Suppressor macrophage (primary cell): ENCODE measurements at regions not wholly inside any gene's neighbourhood (a gene's known extent, or its start where the extent isn't known, plus 50 kb on each side); places are given as distances from the start of the nearest gene placed in this dataset.
A peak's percentile ranks its signal among the peaks of the same experiment; 100 is the strongest.
"Not testable (repeated sequence)": the region's sequence is repeated elsewhere in the genome, so short reads cannot be mapped to it uniquely, and the experiment has no call there.

Experiments
- DNase-seq, 4 experiments: peaks; one replicate each; pipeline ENCODE4 v3.0.0-alpha.2; 2020 to 2022

DNA sequence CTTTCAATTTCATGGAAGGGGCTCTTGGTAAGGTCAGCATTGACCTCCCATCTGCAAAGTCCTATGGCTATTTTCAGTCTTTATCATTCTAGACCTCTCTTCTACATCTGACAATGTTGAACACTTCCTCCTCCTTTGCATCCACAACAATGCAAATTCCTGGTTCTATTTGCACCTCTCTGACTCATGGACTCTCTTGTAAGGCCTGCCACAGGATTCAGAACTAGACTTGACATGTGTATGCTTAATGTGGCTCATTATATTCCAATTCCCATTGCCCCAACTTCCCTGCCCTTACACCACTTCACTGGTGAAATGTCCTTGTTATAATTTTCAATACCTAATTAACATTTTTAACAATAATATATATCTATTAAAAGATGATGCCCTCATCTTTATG, 314.3 kb upstream of the FGF13 start:
- DNase-seq: no peak

DNA sequence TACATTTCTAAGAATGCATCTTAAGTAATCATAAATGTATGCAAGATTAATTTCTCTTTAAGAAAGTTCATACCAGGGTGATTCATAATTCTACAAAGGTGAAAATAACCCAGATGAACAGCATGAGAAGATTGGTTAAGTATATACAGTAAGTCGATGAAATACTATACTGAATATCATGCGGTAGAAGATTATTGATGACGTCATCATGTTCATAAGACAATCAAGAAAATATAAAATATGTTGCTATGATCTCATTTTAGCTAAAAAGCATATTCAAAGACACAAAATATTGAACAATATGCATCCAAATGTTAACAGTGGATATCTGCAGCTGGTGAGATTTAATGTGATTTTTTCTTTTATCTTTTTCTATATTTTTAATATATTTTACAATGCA, 312.0 kb upstream of the FGF13 start:
- no peak for DNase-seq

DNA sequence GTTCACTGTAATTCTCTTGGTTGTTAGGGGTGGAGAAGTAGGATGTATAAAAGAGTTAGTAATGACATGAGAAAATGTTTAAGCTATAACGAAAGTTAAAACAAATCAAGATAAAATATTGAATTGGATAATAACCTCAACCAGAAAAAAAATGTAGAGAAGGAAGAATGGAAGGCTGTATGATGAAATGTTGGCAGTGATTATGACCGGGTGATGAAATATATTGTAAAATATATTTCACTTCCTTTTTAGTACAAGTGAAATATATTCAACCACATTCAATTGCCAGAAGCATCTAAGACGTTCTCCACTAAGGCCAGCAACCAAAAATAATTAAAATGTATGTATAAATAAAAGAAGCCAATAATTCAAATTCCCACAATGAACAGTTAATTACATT, 309.3 kb upstream of the FGF13 start:
- peak in 2 of 4 experiments; percentile 47 to 59 for DNase-seq

DNA sequence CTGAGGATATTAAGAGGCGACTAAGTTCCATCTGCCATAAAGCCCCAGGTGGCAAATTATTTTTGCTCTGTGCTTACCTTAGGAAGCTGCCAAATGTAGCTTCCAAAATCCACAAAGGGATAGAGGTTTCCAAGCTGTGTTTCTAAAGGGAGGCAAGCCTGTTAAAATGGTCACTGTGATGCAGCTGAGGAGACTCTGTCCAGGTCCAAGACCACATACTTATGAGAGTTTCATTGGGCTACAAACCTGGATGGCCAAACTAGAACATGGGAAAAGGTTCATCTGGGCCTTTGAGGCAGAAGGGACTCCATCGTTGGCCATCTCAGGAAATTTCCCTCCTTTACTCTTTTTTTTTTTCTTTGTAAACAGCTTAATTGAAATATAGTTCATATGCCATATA, 306.9 kb upstream of the FGF13 start:
- DNase-seq: no peak

DNA sequence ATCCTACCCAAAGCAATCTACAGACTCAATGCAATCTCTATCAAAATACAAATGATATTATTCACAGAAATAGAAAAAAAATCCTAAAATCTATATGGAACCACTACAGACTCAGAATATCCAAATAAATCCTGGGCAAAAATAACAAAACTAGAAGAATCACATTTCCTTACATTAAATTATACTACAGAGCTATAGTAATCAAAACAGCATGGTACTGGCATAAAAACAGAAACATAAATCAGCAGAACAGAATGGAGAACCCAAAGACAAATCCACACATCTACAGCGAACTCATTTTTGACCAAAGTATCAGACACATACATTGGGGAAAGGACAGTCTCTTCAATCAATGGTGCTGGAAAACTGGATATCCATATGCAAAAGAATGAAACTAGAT, 304.1 kb upstream of the FGF13 start:
- no peak for DNase-seq

DNA sequence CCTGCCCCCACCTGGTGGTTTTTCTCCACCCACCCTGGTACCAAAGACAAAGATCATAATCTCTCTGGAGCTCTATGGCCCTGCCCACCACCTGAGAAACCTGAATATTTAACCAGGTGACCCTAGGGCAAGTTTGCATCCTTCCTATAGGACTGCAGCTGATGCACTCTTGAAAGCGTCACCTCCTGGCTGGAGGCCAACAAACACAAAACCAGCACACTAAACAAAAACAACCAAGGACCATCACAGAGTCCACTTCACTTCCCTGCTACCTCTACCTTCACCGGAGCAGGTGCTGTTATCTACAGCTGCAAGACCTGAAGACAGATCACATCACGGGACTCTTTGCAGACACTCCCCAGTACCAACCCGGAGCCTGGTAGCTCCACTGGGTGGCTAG, 296.7 kb upstream of the FGF13 start:
- no peak for DNase-seq

DNA sequence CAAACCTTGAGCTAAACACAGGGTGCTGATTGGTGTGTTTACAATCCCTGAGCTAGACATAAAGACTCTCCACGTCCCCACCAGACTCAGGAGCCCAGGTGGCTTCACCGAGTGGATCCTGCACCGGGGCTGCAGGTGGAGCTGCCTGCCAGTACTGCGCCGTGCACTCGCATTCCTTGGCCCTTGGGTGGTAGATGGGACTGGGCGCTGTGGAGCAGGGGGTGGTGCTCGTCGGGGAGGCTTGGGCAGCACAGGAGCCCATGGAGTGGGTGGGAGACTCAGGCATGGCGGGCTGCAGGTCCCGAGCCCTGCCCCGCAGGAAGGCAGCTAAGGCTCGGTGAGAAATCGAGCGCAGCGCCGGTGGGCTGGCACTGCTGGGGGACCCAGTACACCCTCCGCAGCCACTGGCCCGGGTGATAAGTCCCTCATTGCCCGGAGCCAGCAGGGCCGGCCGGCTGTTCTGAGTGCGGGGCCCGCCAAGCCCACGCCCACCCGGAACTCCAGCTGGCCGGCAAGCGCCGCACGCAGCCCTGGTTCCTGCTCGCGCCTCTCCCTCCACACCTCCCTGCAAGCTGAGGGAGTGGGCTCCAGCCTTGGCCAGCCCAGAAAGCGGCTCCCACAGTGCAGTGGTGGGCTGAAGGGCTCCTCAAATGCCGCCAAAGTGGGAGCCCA, 292.5 kb upstream of the FGF13 start:
- not testable (repeated sequence) for DNase-seq

DNA sequence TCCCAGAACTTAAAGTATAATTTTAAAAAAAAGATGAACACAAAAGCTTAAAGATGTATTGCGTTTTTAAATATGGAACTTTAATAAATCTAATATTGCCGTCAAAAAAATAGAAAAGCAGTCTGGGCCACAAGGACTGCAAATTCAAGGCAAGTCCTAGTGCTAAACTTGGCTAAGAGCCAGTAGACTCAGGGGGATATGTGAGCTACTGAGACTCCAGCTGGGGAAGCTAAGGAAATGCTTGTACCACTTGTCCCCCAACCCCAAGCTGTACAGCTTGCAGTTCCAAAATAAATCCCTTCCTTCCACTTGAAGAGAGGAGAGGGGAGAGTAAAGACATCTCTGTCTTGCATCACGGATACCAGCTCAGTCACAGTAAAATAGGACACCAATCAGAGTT, 290.8 kb upstream of the FGF13 start:
- no peak for DNase-seq

DNA sequence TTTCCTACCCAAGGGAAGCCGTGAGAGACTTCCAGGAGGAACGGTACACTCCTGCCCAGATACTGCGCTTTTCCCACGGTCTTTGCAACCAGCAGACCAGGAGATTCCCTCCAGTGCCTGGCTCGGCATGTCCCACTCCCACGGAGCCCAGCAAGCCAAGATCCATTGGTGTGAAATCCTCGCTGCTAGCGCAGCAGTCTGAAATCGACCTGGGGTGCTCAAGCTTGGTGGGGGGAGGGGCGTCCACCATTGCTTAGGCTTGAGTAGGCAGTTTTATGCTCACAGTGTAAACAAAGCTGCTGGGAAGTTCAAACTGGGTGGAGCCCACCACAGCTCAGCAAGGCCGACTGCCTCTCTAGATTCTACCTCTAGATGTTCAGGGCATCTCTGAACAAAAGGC, 284.8 kb upstream of the FGF13 start:
- no peak for DNase-seq

DNA sequence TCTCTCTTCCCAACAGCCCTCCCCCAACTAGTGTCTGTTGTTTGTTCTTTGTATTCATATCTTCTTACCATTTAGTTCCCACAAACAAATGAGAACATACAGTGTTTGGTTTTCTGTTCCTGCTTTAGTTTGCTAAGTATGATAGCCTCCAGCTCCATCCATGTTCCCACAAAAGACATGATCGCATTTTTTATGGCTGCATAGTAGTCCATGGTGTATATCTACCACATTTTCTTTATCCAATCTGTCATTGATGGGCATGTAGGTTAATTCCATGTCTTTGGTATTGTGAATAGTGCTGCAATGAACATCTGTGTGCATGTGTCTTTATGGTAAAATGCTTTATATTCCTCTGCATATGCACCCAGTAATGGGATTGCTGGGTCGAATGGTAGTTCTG, 283.9 kb upstream of the FGF13 start:
- no peak for DNase-seq

DNA sequence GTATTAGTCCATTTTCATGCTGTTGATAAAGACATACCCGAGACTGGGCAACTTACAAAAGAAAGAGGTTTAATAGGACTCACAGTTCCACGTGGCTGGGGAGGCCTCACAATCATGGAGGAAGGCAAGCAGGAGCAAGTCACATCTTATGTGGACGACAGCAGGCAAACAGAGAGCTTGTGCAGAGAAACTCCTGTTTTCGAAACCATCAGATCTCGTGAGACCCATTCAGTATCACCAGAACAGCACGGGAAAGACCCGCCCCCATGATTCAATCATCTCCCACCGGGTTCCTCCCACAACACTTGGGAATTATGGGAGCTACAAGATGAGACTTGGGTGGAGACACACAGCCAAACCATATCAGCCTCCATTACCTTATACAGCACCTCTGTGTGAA, 278.9 kb upstream of the FGF13 start:
- DNase-seq: not testable (repeated sequence)

DNA sequence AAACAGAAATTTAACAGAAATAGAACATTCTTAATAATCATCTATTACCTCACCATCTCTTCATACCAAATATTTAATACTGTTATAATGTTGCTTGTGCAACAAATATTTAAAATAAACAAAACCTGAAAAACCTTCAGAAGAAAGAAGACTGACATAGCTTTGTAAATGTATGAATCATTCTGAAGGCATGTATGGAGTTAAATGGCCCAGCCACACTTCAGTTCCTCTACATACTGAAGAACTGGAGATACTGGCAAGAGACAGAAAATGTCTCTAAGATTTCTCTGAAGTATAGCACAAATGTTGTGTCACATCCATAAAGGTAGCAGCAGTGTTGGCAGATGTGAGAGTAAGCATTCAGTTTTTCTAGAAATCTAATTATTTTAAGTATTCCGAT, 275.3 kb upstream of the FGF13 start:
- no peak for DNase-seq

DNA sequence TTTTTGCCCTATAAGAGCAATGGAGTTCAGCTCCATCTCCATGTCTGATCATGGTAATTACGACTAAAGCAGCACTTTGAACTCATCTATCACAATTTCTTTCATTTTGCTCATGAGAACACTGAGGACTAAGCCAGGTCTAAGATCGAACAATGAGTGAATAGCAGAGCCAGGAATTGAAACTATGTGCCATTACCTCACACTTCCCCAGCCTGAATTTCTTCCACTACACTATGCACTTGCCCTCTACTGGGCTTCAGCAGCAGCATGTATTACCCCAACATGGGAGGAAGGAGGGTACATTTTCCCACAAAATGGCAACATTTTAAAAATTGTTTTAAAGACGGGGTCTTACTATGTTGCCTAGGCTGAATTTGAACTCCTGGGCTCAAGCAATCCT, 274.7 kb upstream of the FGF13 start:
- DNase-seq: peak in 2 of 4 experiments; percentile 5 to 20

DNA sequence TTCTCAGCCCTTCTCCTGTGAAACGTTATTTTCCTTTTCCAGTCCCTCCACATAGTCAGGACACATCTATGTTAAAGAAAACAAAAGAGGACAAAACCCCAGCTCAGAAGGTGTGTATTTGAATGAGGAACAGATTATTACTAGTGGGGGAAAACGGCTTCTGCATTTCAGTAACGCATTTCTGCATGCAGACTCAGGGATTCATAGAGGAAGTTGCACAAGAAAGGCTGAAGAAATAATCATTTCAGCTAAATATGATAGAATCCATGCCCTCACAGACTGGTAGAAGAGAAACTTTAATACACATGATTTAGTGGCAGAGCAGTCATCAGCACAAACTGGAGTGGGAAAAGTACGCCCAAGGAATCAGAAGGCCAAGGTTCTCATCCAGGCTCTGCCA, 270.8 kb upstream of the FGF13 start:
- peak; percentile 47 to 83 (median 70) for DNase-seq

DNA sequence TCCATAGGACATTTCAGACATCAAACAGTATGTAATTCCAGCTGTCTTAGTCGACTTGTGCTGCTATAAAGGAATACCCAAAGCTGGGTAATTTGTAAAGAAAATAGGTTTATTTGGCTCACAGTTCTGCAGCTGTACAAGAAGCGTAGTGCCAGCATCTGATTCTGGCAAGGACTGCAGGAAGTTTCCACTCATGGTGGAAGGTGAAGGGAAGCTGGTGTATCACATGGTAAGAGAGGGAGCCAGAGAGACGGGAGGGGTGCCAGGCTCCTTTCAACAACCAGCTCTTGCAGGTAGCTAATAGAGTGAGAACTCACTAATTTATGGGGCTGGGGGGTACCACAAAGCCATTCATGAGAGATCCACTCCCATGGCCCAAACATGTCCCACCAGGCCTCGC, 253.0 kb upstream of the FGF13 start:
- no peak for DNase-seq

DNA sequence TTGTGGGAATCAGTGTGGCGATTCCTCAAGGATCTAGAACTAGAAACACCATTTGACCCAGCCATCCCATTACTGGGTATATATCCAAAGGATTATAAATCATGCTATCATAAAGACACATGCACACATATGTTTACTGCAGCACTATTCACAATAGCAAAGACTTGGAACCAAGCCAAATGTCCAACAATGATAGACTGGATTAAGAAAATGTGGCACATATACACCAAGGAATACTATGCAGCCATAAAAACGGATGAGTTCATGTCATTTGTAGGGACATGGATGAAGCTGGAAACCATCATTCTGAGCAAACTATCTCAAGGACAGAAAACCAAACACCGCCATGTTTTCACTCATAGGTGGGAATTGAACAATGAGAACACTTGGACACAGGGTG, 250.9 kb upstream of the FGF13 start:
- DNase-seq: not testable (repeated sequence)

DNA sequence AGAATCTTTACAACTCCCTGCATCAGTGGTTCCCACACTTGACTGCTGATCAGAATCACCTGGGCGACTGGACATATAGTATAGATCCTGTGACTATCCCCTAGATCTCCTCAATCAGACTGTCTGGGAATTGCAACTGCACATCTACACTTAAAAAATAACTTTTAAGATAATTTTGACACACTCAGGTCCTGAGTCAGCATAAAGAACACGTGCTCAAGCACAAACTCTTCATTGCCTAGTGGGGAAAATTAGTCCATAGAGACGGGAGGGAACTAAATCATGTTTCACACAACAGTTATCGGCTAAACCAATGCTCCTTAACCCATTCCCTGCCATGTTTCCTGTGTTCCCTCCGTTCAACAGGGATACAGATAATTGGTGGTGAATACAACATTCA, 243.5 kb upstream of the FGF13 start:
- DNase-seq: no peak

DNA sequence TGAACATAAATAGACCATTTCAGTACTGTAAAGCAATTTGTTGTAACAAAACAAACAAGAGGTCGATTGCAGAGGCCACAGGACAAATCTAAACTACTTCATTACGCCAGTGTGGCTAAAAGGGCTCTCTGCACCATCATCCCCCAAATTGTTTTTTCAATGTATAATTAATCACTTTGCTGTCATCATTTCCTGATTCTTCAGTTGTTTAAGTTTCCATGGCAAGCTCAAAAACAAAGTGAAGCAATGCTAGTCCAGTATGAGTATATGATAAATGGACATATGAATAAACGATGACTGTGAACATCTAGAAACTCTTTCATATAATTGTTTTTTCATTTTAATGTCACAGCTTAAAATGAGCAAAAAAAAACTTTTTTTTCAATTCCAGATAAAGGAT, 235.4 kb upstream of the FGF13 start:
- DNase-seq: no peak

DNA sequence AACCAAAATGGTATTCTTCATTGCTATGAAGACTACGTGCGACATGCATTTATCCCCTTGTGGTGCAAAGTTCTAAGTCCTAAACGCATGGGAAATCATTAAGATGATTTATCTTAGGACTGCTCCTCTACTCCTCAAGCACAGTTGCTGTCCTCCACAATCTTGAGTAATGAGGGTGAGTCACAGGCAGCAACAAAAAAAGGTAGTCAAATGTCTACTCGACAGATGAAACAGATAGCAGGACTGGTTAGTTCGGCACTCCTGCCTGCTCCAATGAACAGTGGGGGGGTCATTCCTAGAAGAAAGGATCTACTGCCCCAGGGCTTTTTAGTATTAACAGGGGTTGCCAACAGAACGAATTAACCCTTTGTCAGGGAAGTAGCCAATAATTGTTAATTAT, 233.7 kb upstream of the FGF13 start:
- DNase-seq: peak in 1 of 4 experiments; percentile 2

DNA sequence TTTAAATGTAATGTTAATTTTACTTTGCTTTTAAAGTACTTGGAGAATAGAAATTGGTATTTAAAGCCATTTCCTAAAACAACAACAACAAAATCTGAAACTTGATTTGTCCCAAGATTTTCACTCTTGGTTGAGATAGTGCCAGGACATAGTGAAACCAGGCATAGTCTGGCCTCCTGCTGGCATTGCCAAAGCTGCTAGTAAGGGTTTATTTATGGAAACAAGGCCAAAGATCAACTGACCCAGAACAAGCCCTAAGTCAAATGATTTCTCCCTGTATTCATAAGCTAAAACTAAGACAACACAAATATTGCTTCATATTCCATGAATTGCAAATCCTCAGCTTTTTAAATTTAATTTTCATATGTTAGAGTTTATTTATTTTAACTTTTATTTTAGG, 227.5 kb upstream of the FGF13 start:
- peak in 1 of 4 experiments; percentile 21 for DNase-seq

DNA sequence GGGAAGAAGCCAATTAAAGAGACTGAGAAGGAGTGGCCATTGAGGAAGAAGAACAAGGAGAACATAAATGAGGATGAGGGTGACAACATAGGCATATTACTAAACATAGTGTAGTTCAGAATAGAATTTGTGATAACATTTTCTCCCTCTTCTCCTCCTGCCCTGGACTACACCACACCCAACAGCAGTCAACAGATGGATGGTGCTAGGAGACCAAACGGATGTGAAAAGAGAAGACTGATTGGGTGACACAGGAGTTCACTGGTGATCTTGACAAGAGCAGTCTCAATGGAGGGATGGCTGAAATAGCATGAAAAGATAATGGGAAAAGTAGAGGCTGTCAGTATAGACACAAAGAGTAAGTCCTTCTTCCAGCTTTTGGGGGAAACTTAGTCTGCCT, 226.5 kb upstream of the FGF13 start:
- DNase-seq: no peak

DNA sequence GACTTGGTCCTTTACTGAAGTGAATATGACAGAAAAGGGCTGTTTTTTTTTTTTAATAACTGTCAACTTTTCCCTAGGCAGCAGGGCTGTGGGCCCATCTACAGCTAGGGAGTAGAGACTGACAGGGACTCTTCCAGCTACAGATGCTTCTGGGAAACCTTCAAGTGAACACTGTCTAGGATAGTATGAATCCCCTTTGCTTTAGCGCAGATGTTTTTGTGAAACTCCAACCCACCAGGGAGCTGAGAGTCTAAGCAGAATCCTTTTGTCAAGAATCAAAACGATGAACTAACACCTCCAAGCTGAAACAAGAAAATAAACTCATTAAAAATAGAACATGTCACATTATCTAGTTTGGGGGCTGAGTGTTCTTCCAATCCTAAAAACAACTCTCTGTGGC, 219.7 kb upstream of the FGF13 start:
- DNase-seq: no peak

DNA sequence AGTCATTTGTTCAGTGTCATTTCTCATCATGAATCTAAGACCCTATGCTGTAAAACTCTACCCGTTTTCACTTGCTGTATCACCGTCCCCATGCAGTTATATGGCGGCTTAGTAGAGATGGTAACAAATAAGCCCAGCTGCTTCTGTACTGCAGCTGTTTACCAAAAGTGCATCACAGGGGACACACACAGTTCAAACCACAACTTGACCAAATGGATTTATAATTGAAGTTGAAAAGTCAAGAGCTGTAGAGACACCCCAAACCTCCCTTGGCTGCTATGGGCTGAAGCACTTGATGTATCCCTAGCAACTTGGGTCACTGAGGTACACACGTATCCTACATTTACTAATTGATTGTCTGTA, 219.0 kb upstream of the FGF13 start:
- no peak for DNase-seq

DNA sequence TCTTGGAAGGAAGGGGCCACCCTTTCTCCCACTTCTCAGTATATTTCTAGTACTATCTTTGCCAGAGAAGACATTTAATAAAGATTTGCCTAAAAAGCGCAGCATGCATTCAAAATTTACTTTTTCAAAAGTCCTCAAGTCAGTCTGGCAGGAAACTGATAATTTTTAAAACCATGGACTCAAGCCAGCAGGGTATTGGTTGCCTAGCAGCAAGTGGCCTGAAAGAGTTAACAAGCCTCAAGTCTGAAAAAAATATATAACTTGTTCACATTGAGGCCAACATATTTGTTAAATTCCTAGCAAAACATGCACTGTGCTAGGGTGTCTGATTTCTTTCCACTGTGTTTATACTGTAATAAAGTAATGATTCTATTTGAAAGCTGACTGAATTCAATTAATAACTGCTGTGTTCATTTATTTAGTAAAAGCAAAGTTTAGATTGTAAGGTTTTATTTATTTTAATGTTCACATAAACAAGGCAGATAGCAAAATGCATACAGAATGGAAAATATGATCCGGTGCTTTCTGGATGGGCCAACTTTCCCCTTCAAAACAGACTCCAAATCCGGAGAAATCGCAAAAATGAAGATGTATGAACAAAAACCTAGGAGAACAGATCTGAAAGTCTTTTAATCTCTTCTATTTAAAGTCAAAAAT, 218.5 kb upstream of the FGF13 start:
- no peak for DNase-seq
